ENCODE measurements at regions not wholly inside any gene's neighbourhood (a gene's known extent, or its start where the extent isn't known, plus 50 kb on each side); places are given as distances from the start of the nearest gene placed in this dataset.

- TF ChIP-seq CTCF (IDR thresholded peaks at IDR 0.05) (no peak), POLR2A (IDR thresholded peaks at IDR 0.05) (no peak)
Measured at GRCh38 chr6:94680669-94681212, 896.6 kb upstream of the MANEA start.
